ENCODE measurements at regions not wholly inside any gene's neighbourhood (a gene's known extent, or its start where the extent isn't known, plus 50 kb on each side); places are given as distances from the start of the nearest gene placed in this dataset.

GRCh38 chr14:26707234-26707633 lies 109.4 kb upstream of the NOVA1 start:
- TF ChIP-seq CTCF (conservative IDR thresholded peaks at IDR 0.05; ENCODE audit: low read depth, low read length): no peak
- TF ChIP-seq POLR2A (IDR thresholded peaks at IDR 0.05; ENCODE audit: low read depth, low read length): no peak
- TF ChIP-seq RFX5 (IDR thresholded peaks at IDR 0.05; ENCODE audit: low read depth, low read length): no peak
- TF ChIP-seq NFE2L2 (IDR thresholded peaks at IDR 0.05; ENCODE audit: low read depth, low read length): no peak
- no peak for TF ChIP-seq BHLHE40 (IDR thresholded peaks at IDR 0.05; ENCODE audit: low read depth, low read length)
- no peak for TF ChIP-seq ELK1 (IDR thresholded peaks at IDR 0.05; ENCODE audit: borderline replicate concordance, low read depth, low read length)
- no peak for TF ChIP-seq CEBPB (IDR thresholded peaks at IDR 0.05; ENCODE audit: low read depth, low read length)
- TF ChIP-seq USF2 (IDR thresholded peaks at IDR 0.05; ENCODE audit: low read depth, low read length): no peak
- TF ChIP-seq RAD21 (IDR thresholded peaks at IDR 0.05; ENCODE audit: low read length): no peak
- no peak for TF ChIP-seq MAFK (IDR thresholded peaks at IDR 0.05; ENCODE audit: low read depth, low read length)
- no peak for TF ChIP-seq MAZ (IDR thresholded peaks at IDR 0.05; ENCODE audit: borderline replicate concordance, low read depth, low read length)
- TF ChIP-seq FOS (IDR thresholded peaks at IDR 0.05; ENCODE audit: low read depth, low read length): no peak
- no peak for TF ChIP-seq SMC3 (IDR thresholded peaks at IDR 0.05; ENCODE audit: low read depth, low read length)

Measured in IMR-90 (cell line).